ENCODE measurements at regions not wholly inside any gene's neighbourhood (a gene's known extent, or its start where the extent isn't known, plus 50 kb on each side); places are given as distances from the start of the nearest gene placed in this dataset.

DNA sequence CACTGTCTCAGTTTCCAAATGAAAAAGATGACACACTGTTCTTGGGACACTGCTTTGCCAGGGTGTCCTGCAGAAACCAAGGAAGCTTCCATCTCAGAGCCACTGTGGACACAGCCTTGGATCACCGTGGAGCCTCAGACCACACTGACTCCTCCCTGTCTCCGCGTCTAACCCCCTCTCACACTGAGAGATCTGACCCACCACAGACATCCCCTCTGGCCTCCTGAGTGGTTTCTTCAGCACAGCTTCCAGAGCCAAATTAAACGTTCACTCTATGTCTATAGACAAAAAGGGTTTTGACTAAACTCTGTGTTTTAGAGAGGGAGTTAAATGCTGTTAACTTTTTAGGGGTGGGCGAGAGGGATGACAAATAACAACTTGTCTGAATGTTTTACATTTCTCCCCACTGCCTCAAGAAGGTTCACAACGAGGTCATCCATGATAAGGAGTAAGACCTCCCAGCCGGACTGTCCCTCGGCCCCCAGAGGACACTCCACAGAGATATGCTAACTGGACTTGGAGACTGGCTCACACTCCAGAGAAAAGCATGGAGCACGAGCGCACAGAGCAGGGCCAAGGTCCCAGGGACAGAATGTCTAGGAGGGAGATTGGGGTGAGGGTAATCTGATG is 113.4 kb upstream of the PKDCC start:
- peak in 3 of 4 donors; percentile 9 to 33 (median 12) for ATAC-seq
- 44% methylated on average over 10 of the region's 10 CpGs for WGBS (ENCODE audit: insufficient coverage, low coverage, low lambda C conversion rate, missing lambda C conversion rate)
- H3K27ac ChIP-seq: no peak overlapping the region

DNA sequence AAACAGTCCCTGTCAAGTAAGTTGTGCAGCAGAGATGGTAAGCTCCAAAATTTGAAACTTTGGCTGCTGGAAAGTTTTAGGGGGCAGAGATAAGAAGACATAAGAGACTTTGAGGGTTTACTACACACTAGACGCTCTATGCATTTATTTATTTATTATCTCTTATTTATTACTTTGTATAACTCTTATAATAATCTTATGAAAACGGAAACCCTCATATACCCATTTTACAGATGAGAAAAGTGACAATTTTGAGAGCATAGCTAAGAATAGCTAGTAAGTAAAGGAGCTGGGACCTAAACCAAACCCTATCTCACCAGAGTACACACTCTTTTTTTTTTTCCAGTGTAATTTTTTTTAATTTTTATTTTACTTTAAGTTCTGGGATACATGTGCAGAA is 112.8 kb upstream of the PKDCC start:
- DNase-seq: no peak
- H3K4me3 ChIP-seq: no peak overlapping the region
- TF ChIP-seq, protein P1, sequence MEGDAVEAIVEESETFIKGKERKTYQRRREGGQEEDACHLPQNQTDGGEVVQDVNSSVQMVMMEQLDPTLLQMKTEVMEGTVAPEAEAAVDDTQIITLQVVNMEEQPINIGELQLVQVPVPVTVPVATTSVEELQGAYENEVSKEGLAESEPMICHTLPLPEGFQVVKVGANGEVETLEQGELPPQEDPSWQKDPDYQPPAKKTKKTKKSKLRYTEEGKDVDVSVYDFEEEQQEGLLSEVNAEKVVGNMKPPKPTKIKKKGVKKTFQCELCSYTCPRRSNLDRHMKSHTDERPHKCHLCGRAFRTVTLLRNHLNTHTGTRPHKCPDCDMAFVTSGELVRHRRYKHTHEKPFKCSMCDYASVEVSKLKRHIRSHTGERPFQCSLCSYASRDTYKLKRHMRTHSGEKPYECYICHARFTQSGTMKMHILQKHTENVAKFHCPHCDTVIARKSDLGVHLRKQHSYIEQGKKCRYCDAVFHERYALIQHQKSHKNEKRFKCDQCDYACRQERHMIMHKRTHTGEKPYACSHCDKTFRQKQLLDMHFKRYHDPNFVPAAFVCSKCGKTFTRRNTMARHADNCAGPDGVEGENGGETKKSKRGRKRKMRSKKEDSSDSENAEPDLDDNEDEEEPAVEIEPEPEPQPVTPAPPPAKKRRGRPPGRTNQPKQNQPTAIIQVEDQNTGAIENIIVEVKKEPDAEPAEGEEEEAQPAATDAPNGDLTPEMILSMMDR (IDR thresholded peaks at IDR 0.05): no peak
- TF ChIP-seq POLR2A (IDR thresholded peaks at IDR 0.05): no peak
- WGBS (ENCODE audit: insufficient coverage, low coverage, low lambda C conversion rate, missing lambda C conversion rate): 74% methylated on average over 2 of the region's 2 CpGs
- intact Hi-C loops (cut with DNase I): no loop called here
- H3K27me3 ChIP-seq: no peaks in the 10 kb centered on the region
- no peak for ATAC-seq
- no peaks in the 10 kb centered on the region for H3K4me1 ChIP-seq
- no peak overlapping the region for H3K27ac ChIP-seq
- H3K9me3 ChIP-seq: no peaks in the 10 kb centered on the region
- H3K36me3 ChIP-seq: no peaks in the 10 kb centered on the region

More for the DNA sequence above, 113.4 kb upstream of the PKDCC start:
- Histone ChIP-seq H3K27me3 (no peaks in the 10 kb centered on the region), H3K36me3 (no peaks in the 10 kb centered on the region), H3K4me3 (no peak overlapping the region), H3K9me3 (no peaks in the 10 kb centered on the region), H3K4me1 (no peaks in the 10 kb centered on the region)
- intact Hi-C loops (cut with DNase I): no loop called here
- no peak for DNase-seq
- no peak for TF ChIP-seq POLR2A (IDR thresholded peaks at IDR 0.05)
- TF ChIP-seq, protein P1 (IDR thresholded peaks at IDR 0.05): no peak

DNA sequence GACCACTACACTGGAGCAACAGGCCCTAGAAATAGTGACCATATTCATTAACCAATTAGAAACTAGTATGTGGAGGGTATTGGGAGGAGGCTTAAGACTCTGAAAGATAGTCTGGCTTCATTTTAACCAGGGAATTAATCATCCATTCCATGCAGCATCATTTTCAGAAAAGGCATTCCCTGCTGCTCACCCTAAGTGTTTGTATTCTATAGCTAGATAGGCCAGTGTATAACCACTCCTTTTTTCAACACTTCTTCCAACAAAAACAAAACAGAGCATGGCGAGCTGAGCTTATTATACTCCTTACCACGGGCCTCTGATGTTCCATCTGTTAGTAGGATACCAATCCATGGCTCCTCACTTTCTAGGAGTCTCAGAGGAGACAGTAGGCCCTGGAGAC is 112.0 kb upstream of the PKDCC start:
- WGBS (ENCODE audit: insufficient coverage, low coverage, low lambda C conversion rate, missing lambda C conversion rate): 66% methylated on average over 2 of the region's 2 CpGs
- Histone ChIP-seq H3K4me1 (no peaks in the 10 kb centered on the region), H3K36me3 (no peaks in the 10 kb centered on the region), H3K27ac (no peak overlapping the region), H3K4me3 (no peak overlapping the region), H3K9me3 (no peaks in the 10 kb centered on the region), H3K27me3 (no peaks in the 10 kb centered on the region)
- no peak for TF ChIP-seq POLR2A (IDR thresholded peaks at IDR 0.05)
- TF ChIP-seq, protein P1 (IDR thresholded peaks at IDR 0.05): no peak
- ATAC-seq (no peak), DNase-seq (no peak)
- intact Hi-C loops (cut with DNase I): no loop called here

DNA sequence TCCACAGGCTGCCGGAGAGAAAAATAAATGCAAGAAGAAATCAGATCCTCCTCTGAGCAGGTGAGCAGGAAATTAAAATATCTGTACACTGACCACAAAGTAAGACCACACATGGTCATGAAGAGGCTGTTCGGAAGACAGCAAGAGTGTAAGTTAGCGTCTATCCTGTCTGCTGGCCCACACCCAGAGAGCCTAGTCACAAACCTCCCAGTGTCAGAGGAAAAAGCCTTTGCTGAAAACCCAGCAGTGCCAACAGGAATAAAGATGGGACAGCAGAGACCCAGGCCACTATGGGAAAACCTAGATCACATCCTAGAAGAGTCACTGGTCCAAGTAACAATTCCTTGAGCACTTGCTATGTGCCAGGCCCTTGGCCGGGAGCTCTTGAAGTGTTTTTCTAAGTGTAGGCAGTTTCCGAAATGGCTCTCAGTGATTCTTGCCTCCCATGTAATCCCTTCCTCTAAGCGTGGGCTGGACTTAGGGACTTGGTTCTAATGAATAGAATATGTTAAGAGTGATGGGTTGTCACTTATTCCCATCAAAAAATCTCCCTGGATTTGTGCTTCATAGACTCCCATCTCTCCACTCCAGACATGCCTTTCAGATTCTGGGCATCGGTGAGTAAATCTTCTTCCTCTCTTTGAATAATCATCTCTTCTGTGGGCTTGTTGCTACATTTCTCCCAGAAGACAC is 110.9 kb upstream of the PKDCC start:
- 86% methylated on average over 7 of the region's 7 CpGs for WGBS (ENCODE audit: insufficient coverage, low coverage, low lambda C conversion rate, missing lambda C conversion rate)
- Histone ChIP-seq H3K4me1 (no peaks in the 10 kb centered on the region), H3K9me3 (no peaks in the 10 kb centered on the region), H3K27me3 (no peaks in the 10 kb centered on the region), H3K27ac (no peak overlapping the region), H3K36me3 (no peaks in the 10 kb centered on the region), H3K4me3 (no peak overlapping the region)
- no peak for DNase-seq
- no peak for TF ChIP-seq POLR2A (IDR thresholded peaks at IDR 0.05)
- TF ChIP-seq, protein P1 (IDR thresholded peaks at IDR 0.05): no peak
- intact Hi-C loops (cut with DNase I): no loop called here
- ATAC-seq: no peak
